ENCODE measurements at regions not wholly inside any gene's neighbourhood (a gene's known extent, or its start where the extent isn't known, plus 50 kb on each side); places are given as distances from the start of the nearest gene placed in this dataset.
A peak's percentile ranks its signal among the peaks of the same experiment; 100 is the strongest.

DNA sequence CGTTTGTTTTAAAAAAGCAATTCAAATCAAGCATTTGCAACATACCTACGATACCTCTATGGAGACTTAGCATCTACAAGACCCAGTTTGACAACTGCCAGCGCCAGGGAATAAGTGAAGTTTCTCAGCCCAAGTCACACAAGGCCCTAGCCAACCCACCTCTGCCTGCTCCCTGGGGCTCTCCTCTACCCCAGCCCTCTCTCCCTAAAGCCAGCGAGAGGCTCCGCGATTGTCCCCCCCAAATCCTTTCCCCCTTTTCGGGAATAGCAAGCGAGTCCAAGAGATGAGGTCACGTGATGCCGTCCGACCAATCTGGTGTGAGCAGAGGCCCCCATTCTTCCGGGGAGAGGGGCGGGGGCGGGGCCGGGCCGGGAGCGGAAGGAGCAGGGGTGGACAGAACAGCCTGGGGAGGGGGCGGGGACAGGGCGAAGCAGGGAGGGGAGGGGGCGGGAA lies 102.2 kb upstream of the RAB6C start:
- peaks cover 9% of the 10 kb centered on the region for H3K4me1 Mint-ChIP-seq
- ChIA-PET POLR2A (no interaction called here), CTCF (interaction anchor here (1.3 to 1.6 kb wide), 2 partner anchors 8 to 11 kb away, joined by 3 to 6 read pairs; no protein-coding TSS in a partner anchor)
- peak overlapping the region; percentile 93 for H3K27ac Mint-ChIP-seq
- no peaks in the 10 kb centered on the region for H3K9me3 Mint-ChIP-seq
- H3K36me3 Mint-ChIP-seq (ENCODE audit: low read depth): no peaks in the 10 kb centered on the region
- H3K27me3 Mint-ChIP-seq: no peaks in the 10 kb centered on the region
- peak overlapping the region; percentile 90 for H3K4me3 Mint-ChIP-seq
- peak; percentile 85 for DNase-seq

DNA sequence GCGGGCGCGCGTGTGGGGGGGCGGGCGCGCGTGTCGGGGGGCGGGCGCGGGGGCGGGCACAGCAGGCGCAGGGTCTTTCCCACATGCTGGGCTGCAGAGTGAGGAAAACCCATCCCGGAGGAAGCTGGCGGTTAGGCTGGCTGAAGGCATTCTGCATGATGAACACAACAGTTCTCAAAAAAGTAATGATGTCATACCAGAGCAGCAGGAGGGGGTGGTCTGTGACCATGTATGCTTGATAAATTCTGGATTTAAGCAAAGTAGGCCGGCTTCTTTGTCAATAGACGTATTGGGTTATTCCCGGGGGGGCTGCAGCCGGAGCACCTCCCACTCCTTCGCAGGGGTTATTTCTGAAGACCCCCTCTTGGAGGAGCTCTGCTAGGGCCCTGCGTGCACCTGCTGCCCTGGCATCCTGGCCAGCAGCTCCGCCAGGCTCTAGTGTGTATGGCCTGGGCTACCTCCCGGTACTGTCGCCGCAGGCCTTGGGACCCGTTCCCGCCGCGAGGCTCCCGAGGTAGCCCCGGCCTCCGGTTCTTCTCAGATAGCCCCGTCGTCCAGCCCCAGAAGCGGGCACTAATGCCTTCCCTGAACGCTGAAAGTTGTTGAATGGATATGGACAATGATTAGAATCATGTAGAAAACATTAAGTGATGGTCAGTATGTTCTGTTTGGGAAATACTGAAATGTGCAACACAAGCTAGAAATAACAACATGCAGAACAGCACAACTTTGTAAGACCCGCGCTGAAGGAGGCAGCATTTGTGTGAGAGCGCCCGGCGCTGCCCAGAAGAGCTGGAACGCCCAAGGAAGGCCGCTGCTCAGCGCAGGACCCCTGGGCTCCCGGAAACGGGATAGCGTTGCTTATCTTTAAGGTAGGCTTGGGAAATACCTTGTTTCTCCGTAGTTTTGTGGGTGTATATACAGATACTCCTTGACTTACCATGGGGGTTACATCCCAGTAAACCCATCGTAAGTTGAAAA lies 101.4 kb upstream of the RAB6C start:
- Mint-ChIP-seq H3K36me3 (ENCODE audit: low read depth) (no peaks in the 10 kb centered on the region), H3K27me3 (no peaks in the 10 kb centered on the region), H3K4me3 (peak overlapping the region; percentile 63), H3K9me3 (no peaks in the 10 kb centered on the region), H3K4me1 (peaks cover 9% of the 10 kb centered on the region), H3K27ac (no peak overlapping the region)
- ChIA-PET CTCF (no interaction called here), POLR2A (no interaction called here)
- DNase-seq: no peak

GRCh38 chr2:129879614-129880180 lies 99.8 kb upstream of the RAB6C start:
- Mint-ChIP-seq H3K27ac (no peak overlapping the region), H3K36me3 (ENCODE audit: low read depth) (no peaks in the 10 kb centered on the region), H3K4me3 (no peak overlapping the region), H3K4me1 (peaks cover 9% of the 10 kb centered on the region), H3K9me3 (no peaks in the 10 kb centered on the region), H3K27me3 (no peaks in the 10 kb centered on the region)
- ChIA-PET CTCF (no interaction called here), POLR2A (no interaction called here)
- no peak for DNase-seq

DNA sequence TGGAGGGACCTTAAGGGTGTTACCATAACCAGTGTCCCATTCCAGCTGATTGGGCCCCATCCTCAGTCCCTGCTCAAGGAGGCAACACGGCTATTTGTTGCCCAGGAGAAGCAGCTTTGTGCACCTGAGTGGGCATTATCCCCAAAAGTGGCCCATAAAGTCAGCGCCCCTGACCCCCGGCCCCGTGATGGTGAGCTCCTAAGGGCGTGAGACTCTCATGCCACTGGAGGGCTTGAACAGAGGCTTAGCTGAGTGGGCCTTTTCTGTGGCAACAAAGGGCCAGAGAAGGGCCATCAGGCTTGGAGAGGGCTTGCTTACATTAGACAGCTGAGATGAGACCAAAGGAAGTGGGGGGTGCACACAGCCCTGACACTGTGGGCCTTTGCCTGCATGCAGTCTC lies 99.2 kb upstream of the RAB6C start:
- Mint-ChIP-seq H3K27ac (no peak overlapping the region), H3K4me1 (peaks cover 9% of the 10 kb centered on the region), H3K36me3 (ENCODE audit: low read depth) (no peaks in the 10 kb centered on the region), H3K27me3 (no peaks in the 10 kb centered on the region), H3K9me3 (no peaks in the 10 kb centered on the region), H3K4me3 (no peak overlapping the region)
- CTCF ChIA-PET: interaction anchor here (1.8 kb wide), 1 partner anchor 10 kb away, joined by 5 read pairs; no protein-coding TSS in a partner anchor
- POLR2A ChIA-PET: no interaction called here
- DNase-seq: no peak

DNA sequence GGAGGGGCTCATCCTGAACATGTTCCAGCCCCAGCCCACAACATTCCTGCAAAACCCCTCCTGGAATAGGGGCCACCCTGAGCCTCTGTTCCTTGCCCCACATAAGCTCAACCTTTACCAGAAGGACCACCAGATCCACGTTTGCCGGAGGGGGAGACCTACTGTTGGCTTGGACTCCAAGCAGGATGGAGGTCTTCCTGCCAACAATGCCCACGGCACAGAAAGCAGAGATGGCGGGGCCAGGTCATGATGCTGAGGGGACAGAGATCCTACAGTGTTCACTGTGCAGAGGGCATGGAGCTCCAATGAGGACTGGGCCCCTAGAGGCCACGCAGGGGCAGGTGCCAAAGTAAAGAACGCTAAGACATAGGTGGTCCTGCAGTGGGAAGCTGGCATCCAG lies 98.5 kb upstream of the RAB6C start:
- H3K4me3 Mint-ChIP-seq: no peak overlapping the region
- ChIA-PET CTCF (interaction anchor here (1.8 kb wide), 1 partner anchor 10 kb away, joined by 5 read pairs; no protein-coding TSS in a partner anchor), POLR2A (no interaction called here)
- DNase-seq: no peak
- no peak overlapping the region for H3K27ac Mint-ChIP-seq
- H3K4me1 Mint-ChIP-seq: peaks cover 9% of the 10 kb centered on the region
- H3K36me3 Mint-ChIP-seq (ENCODE audit: low read depth): no peaks in the 10 kb centered on the region
- no peaks in the 10 kb centered on the region for H3K27me3 Mint-ChIP-seq
- H3K9me3 Mint-ChIP-seq: no peaks in the 10 kb centered on the region

GRCh38 chr2:129881786-129882396 lies 97.6 kb upstream of the RAB6C start:
- ChIA-PET POLR2A (no interaction called here), CTCF (interaction anchor here (1.2 to 1.8 kb wide), 3 partner anchors 9 to 13 kb away, joined by 3 to 5 read pairs (median 4); no protein-coding TSS in a partner anchor)
- no peak for DNase-seq
- H3K9me3 Mint-ChIP-seq: no peaks in the 10 kb centered on the region
- peaks cover 4% of the 10 kb centered on the region for H3K4me1 Mint-ChIP-seq
- H3K27ac Mint-ChIP-seq: no peak overlapping the region
- H3K4me3 Mint-ChIP-seq: no peak overlapping the region
- no peaks in the 10 kb centered on the region for H3K36me3 Mint-ChIP-seq (ENCODE audit: low read depth)
- no peaks in the 10 kb centered on the region for H3K27me3 Mint-ChIP-seq

DNA sequence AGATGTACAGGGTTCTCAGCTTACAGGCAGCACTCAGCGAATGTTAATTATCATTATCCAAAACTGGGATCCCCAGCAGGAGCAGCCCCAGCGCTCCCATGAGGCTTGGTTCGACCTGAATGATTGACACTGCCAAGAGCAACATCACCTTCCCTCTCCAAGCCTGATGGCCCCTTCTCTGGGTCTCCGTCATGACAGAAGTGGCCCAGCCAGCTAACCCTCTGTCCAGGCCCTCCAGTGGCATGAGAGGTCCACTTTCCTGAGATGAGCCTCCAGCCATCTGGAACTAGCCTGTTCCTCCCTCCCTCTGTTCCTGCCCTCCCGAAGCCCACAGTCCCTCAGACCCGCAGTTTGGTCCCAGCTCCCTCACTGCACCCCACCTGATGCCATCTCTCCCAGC lies 97.0 kb upstream of the RAB6C start:
- Mint-ChIP-seq H3K27me3 (no peaks in the 10 kb centered on the region), H3K9me3 (no peaks in the 10 kb centered on the region), H3K36me3 (ENCODE audit: low read depth) (no peaks in the 10 kb centered on the region), H3K27ac (no peak overlapping the region), H3K4me1 (no peaks in the 10 kb centered on the region), H3K4me3 (no peak overlapping the region)
- POLR2A ChIA-PET: no interaction called here
- DNase-seq: no peak
- CTCF ChIA-PET: interaction anchor here (1.2 to 1.5 kb wide), 3 partner anchors 11 to 450 kb away, joined by 3 to 4 read pairs (median 3); no protein-coding TSS in a partner anchor

GRCh38 chr2:129883121-129883520 lies 96.3 kb upstream of the RAB6C start:
- ChIA-PET POLR2A (no interaction called here), CTCF (interaction anchor here (1.3 to 1.5 kb wide), 2 partner anchors 12 to 450 kb away, joined by 3 to 4 read pairs; no protein-coding TSS in a partner anchor)
- no peaks in the 10 kb centered on the region for H3K27me3 Mint-ChIP-seq
- no peaks in the 10 kb centered on the region for H3K9me3 Mint-ChIP-seq
- DNase-seq: no peak
- no peaks in the 10 kb centered on the region for H3K4me1 Mint-ChIP-seq
- H3K36me3 Mint-ChIP-seq (ENCODE audit: low read depth): no peaks in the 10 kb centered on the region
- no peak overlapping the region for H3K4me3 Mint-ChIP-seq
- H3K27ac Mint-ChIP-seq: no peak overlapping the region

GRCh38 chr2:129884221-129884786 lies 95.2 kb upstream of the RAB6C start:
- H3K27ac Mint-ChIP-seq: no peak overlapping the region
- no peaks in the 10 kb centered on the region for H3K36me3 Mint-ChIP-seq (ENCODE audit: low read depth)
- ChIA-PET POLR2A (no interaction called here), CTCF (interaction anchor here (1.5 to 2.4 kb wide), 2 partner anchors 8 to 448 kb away, joined by 3 to 6 read pairs; no protein-coding TSS in a partner anchor)
- no peaks in the 10 kb centered on the region for H3K9me3 Mint-ChIP-seq
- no peak for DNase-seq
- no peaks in the 10 kb centered on the region for H3K4me1 Mint-ChIP-seq
- no peaks in the 10 kb centered on the region for H3K27me3 Mint-ChIP-seq
- no peak overlapping the region for H3K4me3 Mint-ChIP-seq

DNA sequence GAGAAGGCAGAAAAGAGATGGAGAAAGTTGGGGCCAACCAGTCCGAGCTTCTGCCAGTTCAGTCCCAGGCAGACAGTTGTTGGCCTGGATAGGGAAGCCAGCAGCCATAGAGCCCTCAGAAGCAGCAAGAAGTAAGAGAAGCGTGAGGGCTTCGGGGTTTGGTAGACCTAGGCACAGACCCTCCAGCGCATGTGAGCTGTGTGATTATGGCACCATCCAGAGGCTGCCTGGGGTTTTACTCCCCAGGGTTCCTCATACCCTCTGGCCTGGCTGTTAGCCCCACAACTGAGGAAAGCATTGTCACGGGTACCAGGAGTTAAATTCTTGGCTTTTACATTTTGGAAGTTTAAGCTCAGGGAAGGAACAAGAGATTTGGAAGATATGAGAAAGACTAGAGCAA lies 93.7 kb upstream of the RAB6C start:
- H3K27ac Mint-ChIP-seq: no peak overlapping the region
- CTCF ChIA-PET: interaction anchor here (2.4 kb wide), 1 partner anchor 9 kb away, joined by 6 read pairs; no protein-coding TSS in a partner anchor

DNA sequence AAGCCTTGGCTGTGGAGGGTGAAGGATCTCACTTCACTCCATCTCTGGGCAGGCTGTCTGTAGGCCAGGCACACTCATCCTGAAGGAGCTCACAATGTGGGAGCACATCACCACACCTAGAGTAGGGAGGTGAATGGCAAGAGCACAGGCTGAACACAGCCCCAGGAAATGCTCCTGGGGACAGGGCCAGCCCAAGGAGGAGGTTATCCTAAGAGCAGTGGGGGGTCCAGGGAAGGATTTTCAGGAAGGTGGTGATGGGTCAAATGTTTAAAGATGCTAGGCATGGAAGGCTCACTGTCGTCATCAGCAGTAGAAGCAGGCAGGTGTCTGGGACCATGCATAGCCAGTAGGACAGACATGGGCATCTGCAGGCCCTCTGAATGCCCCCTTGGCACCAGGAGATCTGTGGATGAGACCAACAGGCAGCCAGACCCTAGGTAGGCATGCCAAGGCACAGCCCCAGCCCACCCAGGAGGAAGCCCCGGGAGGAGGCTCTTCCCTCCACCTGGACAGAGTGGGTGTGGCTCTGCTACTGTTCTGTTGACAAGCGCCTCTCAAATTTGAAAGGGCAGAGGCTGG lies 91.7 kb upstream of the RAB6C start:
- Mint-ChIP-seq H3K36me3 (ENCODE audit: low read depth) (no peaks in the 10 kb centered on the region), H3K27me3 (peaks cover 2% of the 10 kb centered on the region), H3K27ac (no peak overlapping the region), H3K4me1 (no peaks in the 10 kb centered on the region), H3K4me3 (no peak overlapping the region), H3K9me3 (no peaks in the 10 kb centered on the region)
- DNase-seq: no peak
- ChIA-PET CTCF (no interaction called here), POLR2A (no interaction called here)

More for the DNA sequence above, 93.7 kb upstream of the RAB6C start:
- POLR2A ChIA-PET: no interaction called here
- H3K4me1 Mint-ChIP-seq: no peaks in the 10 kb centered on the region
- H3K9me3 Mint-ChIP-seq: no peaks in the 10 kb centered on the region
- no peak overlapping the region for H3K4me3 Mint-ChIP-seq
- H3K27me3 Mint-ChIP-seq: peaks cover 2% of the 10 kb centered on the region
- DNase-seq: no peak
- H3K36me3 Mint-ChIP-seq (ENCODE audit: low read depth): no peaks in the 10 kb centered on the region

GRCh38 chr2:129888461-129888860 lies 91.0 kb upstream of the RAB6C start:
- Mint-ChIP-seq H3K4me1 (no peaks in the 10 kb centered on the region), H3K27ac (no peak overlapping the region), H3K27me3 (peaks cover 2% of the 10 kb centered on the region), H3K9me3 (no peaks in the 10 kb centered on the region), H3K4me3 (no peak overlapping the region), H3K36me3 (ENCODE audit: low read depth) (no peaks in the 10 kb centered on the region)
- POLR2A ChIA-PET: no interaction called here
- CTCF ChIA-PET: no interaction called here
- no peak for DNase-seq
